EL (cell line): ENCODE measurements at regions not wholly inside any gene's neighbourhood (a gene's known extent, or its start where the extent isn't known, plus 50 kb on each side); places are given as distances from the start of the nearest gene placed in this dataset.
"Not testable (repeated sequence)": the region's sequence is repeated elsewhere in the genome, so short reads cannot be mapped to it uniquely, and the experiment has no call there.

ENCODE experiments used
- DNase-seq: peaks from one replicate; pipeline ENCODE4 v3.0.0-alpha.2; 2016

DNA sequence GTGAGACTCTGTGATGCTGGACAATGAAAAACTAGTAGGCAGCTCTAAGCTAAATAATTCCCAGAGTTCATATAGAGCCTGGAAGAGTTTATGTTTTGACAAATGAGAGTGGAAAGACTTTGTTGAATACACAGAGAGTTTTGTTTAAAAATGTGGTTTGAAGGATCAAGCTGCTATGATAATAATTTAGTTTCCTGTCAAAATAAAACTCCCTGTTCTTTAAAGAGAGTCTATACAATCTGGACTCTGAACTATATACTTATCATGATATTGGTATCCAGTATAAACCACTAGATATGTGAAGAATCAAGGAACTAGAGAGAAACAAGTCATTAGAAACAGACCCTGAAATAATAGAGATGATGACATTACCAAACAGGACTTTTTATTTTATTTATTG lies 158.6 kb downstream of the C4orf33 start:
- no peak for DNase-seq

DNA sequence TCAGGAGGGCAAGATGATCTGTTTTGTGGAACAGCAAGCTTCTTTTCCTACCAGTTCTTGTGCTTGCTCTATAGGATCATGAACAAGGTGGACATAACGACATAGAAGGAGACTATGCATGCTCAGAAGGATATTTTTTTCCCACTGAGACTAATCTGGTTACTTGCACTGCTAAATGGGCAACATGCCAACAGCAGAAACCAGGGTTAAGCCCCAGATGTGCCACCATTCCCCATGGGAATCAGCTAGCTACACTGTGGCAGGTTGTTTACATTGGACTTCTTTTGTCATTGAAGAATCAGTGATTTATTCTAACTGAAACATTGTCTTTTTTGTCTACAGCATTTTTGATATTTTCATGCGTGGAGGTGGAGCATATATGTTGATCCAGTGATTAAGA lies 165.6 kb downstream of the C4orf33 start:
- DNase-seq, result no peak

DNA sequence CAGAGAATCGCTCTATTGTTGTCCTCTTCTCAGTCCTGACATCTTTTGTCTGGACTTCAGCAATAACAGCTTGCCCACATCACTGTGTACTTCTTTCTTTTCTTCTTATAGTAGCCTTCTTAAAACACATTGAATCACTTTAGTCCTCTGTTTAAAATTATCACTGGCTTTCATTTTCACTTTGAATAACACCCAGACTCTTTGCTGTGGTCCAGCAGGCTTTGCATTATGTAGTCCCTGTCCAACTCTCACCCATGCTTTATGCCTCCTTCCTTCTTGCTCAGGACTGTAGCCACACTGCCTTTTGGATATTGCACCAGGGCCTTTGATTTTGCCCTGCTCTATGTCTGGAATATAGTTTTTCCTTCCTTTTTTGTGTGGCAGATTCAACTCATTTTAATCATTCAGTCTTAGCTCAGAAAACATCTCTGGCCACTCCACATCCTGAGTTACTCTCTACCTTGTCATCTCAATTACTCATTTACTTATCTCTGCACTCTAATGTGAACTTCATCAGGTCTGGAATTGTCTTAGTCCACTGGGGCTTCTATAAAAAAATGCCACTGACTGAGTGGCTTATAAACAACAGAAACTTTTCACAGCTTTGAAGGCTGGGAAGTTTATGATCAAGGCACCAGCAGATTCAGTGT lies 168.2 kb downstream of the C4orf33 start:
- DNase-seq, result no peak

DNA sequence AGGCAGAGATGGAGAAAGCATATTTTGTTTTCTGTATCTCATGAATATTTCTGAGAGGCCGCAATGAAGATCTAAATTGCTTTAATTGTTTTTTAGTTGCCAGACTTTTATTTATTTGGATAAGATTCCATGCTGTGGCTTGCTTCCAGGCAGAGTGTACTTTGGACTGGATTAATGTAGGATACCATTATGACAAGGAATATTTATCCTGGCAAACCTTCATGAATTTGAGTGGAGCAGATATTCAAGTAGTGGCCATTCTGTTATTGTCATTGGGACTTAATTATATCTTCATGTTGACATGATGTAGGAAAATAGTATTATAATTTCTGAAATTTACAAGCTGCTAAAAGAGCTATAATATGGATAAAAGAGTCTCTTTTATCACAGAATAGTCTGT lies 182.9 kb downstream of the C4orf33 start:
- no peak for DNase-seq

DNA sequence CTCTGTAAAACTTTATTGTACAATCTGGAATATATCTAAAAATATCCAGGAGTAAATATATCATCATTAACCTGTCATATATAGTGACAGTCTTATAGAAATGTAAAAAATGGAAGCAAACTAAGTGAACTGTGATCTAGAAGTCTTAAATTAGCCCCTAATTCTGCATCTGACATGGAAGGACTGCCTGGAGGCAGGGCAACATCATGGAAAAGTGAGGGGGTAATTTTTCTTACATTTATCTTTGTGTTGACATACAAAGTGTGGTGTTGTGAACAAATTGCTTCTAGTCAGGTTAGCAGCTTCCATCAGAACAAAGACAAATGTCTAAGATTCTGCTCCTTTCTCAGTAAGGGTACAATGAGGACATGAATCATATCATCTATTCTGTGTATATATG lies 186.3 kb downstream of the C4orf33 start:
- DNase-seq, result no peak

DNA sequence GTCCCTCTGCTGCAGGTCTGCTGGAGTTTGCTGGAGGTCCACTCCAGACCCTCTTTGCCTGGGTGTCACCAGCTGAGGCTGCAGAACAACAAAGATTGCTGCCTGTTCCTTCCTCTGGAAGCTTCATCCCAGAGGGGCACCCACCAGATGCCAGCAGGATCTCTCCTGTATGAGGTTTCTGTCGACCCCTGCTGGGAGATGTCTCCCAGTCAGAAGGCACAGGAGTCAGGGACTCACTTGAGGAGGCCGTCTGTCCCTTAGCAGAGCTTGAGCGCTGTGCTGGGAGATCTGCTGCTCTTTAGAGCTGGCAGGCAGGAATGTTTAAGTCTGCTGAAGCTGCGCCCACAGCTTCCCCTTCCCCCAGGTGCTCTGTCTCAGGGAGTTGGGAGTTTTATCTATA lies 196.2 kb downstream of the C4orf33 start:
- not testable (repeated sequence) for DNase-seq

DNA sequence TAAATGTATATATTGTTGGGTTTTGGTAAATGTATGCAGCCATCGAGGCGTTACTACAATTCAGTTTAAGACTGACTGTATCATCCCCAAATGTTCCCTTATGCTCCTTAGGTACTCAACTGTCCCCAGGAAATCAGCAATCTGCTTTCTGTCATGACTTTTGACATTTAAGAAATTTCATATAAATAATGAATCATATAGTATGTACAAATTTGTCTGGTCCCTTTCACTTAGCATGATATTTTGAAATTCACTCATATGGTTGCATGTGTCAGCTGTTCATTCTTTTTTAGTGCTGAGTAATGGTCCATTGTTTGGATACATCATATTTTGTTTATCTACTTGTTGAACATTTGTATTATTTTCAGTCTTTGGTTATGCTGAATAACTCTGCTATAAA lies 218.8 kb downstream of the C4orf33 start:
- no peak for DNase-seq

DNA sequence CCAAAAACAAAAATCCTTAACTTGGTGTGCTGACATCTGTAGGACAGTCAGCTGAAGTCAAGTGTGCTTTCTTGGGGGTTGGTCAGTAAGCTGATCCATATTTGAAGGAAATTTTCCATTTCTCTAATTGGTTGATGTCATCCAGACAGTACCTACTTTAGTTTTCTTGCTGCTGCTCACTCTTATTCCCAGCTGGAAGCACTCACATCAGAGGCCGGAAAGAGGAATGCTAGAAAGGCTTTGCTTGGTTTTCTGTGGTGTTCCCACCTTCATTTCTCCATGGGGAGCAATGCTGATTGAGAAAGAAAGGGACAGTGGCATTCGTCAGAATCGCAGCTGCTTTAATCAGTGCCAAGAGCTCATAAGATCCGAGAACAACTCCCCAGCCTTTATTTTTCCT lies 227.0 kb downstream of the C4orf33 start:
- DNase-seq, result no peak

DNA sequence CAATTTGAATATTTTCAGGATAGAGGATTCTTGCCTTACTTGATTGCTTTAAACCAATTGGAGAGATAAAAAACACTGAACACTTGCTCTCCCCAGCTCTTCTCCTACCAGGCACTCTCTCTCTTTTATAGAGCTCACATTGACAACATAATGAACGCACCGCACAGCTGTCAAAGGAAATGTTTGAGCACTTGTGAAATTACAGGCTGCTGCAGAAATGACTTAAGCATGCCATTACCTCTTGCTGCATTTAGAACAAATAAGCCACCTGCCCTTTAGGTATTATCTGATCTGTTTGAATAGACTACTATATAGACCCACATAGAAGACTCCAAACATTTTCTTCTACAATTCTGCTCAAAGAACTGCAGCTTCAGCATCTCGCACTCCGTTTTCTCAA lies 227.7 kb downstream of the C4orf33 start:
- DNase-seq, result no peak

DNA sequence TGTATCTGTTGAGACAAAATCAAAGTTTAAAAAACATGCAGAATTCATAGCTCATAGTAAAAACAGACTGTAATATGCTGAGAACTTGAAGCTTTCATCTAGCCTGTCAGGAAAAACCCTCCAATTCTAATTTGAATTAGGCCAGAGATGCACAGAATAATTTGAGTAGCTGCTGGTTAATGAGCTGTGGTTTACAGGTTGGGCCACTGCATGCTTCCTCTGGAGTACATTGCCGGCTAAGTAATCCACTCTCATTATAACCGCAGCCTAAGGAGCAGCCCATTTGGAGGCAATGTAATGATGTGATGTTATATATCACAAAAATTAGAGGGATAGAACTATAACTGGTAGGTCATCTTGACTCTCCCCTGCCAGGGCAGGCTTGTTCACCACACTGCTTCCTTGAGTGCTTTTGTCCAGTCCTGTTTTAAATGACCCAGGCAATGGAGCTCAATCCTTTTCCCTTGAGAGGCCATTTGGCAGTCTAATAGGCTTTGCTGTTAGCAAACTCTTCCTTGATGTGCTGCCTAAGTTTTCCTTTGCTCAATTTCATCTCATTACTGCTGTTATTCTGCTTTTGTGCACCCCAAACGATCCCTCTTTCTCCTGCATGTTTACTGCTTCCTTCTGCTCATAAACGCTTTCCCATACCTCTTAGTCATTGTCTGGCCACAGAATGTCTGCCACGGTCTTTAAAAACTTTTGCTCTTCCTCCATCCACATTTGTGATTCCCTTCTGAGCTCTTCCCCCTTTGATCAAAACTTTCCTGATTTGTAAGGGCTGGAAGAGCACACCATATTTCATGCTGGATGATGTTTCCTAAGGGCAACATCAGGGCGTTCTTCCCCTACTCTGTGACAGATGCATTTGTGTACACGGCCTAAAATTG lies 230.9 kb downstream of the C4orf33 start:
- no peak for DNase-seq

DNA sequence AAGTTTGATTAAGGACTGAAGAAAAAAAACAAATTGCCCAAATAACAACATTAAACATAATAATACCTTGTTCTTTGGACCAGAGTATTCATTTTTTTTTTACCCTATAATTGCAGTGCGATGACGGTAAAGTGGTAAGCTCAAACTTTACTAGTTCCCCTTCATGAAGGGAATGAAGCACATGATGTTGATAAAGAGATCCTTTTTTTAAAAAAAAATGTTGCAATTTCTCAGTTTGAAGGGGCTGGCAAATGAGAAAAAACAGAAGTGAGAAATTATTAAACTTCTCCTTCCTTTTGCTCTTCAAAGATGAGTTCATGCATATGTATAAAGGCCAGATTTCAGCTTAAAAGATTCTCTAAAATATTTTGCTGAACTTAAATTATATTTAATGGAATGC lies 231.7 kb downstream of the C4orf33 start:
- DNase-seq, result no peak

DNA sequence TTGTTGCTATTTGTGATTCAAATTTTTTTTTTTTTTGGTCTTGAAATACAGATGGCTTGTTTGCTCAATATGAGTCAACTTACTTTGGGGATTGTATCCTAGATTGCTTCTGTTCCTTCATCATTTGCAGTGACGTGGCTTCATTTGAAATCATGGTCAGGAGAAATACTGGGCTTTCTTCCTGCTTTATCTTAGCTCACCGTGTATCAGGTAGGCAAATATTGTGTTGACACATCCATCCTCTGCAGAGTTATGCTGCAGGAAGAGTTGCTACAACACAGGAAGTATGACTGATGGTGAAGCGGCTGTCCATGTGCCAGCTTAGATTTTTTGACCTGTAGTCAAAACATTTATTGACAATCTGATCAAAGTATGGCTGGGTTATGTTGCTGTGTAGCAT lies 232.2 kb downstream of the C4orf33 start:
- no peak for DNase-seq

DNA sequence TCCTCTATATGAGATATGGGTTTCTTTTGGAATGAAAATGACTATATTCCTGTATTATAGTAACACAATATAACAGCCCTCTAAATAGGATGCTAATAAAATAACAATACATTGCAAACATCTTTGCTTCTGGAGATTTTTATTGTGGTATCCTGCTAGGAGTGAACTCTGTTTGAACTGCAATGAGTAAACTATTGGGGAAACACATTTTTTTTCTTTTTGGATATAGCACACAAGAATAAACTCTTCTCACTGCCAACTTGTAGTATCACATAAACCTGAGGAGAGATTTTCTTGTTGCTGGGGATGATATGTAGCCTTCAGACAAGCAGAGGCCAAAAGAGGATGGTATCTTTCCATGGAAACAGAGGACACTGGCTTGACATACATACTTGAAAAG lies 238.2 kb downstream of the C4orf33 start:
- no peak for DNase-seq

DNA sequence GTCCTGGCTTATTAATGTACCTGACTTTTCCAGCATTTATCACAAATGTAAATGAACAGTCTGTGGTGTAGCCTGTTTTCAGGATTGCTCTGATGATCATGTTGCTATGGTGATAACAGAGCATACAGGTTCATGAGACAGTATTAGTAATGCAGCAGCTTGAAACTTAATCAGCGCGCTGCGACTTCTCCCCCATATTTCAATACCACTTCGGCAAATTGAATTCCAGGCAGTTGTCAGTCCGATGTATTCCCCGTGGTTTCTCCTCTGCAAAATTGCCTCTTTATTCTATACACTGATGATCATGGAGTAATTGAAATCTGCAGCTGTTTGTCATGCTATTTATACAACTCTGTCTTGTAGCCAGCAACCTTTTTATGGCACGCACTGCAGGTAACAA lies 239.3 kb downstream of the C4orf33 start:
- DNase-seq, result no peak

DNA sequence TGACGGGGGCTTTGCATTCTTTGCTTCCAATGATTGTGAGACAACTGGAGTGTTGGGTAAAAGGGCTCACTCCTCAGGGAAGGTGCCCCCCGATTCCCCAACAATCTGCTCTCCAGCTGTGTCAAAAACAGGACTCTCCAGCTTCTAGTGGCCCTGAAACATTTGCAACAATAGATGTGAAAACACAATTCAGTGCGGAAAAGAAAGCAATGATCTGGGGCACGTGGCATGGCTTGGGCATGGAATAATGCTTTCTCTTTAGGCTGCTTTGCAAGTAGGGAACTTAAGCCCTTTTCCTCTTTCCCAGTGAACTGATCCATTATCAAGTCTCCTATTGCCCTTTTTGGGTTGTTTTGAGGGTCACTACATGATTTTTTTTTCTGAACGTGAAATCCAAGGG lies 239.9 kb downstream of the C4orf33 start:
- no peak for DNase-seq

DNA sequence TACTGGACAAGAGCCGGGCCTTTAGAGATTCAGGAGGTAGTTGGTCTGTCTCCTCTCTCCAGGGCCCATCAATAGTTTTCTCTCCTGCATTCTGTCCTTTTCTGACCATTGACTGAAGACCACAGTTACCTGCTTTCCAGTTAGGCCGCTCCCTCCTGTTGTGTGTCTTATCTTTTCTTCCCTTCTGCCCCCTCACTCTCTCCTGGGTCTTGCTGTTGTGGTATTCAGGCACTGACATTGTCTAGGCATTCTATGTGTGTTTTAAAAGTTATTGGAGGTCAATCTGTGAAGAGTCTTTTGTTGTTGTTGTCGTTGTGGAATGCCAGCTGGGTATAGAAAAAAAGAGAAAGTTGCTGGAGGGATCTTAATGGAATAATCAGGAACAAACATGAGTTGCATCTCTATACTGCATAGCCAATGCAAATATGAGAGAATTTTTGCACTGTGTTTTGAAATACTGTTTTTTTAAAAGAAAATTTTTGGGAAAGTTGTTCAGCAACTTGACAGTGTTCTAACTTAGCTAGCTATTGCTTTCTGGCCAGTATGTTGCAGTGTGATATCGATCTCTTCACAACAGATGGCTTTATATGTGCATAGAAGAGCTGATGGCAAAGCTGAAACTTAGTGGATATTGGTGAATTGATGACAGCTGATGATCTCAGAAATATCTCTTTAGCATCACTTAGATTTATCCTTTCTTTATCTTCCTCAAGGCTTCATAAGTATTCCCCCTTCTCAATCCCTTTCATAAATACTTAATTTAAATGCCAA lies 240.7 kb downstream of the C4orf33 start:
- no peak for DNase-seq

DNA sequence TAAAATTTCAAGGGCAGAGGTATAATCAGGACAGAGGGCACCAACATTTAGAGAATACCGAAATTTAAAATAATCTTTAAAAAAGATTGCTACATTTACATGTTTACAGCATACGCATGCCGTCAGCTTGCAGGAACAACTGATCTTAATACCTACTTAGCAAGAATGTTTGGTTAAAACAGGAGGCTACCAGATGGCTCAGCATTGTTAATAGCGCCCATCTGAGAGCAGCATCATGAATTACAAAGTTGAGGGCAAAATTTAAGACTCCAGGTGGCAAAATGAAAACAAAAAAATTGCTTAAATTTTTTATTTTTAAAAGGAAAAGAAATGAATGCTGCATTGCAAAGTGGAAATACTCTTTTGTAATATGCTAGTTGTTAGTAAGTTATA lies 241.3 kb downstream of the C4orf33 start:
- DNase-seq, result no peak

DNA sequence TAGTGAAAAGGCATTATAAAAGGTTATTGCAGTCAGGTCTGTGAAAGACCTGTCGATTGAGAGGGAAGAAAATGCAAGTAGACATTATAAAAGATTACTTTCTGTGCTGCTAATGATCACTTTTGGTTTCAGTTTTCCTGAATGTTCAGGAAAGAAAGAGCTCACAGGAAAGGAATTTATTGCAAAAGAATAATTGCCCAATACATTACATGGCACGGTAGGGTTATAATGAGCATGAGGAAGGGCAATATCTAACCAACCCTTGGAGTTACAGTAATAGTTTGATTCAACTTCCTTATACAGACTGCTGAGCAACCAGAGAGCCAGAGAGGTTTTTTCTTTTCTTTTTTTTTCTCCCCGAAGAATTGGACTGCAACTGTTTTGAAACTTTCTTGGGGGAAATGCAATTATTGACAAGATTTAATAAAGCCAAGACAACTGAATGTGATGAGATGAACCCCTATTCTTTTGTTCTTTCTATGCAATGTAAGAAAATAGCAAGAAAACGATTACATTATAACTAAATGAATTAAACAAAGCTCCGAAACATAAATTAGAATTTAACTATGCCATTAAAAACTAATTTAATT lies 247.0 kb downstream of the C4orf33 start:
- DNase-seq, result peak; percentile 83

DNA sequence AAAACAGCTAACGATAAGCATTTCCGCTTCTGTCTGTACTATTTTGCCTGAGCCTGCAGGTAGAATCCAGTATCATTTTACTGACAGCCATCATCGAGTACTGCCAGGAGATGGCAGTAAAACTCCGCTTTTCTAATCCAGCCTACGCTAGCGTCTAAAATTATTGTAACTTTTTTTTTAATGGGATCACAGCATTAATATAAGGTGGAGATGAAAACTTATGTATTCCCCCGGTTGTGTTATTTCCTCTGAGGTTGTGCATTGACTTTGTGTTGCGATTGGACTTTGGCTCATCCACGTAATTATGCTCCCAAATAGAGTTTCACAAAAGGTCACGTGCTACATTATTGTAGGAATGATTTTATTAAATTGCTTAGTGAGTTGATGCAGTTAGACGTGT lies 248.1 kb downstream of the C4orf33 start:
- peak; percentile 50 for DNase-seq

DNA sequence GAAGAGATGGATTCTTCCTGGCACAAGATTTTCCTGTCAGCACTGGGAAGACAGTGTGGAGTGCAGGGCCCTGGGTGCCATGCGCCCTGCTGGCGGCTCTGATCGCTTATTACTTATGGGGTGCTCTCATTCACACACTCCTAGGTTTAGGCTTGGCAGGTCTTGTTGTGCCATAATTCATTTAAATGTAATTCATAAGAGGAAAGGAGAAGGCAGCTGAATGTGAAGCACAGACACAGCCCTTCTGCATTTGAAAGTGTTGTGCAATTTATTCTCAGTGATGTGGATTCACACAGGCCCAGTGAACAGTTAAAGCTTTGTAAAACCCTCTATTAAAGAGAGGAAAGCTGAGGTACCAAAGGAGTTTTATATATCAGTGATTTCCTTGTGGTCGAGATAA lies 249.7 kb downstream of the C4orf33 start:
- no peak for DNase-seq

DNA sequence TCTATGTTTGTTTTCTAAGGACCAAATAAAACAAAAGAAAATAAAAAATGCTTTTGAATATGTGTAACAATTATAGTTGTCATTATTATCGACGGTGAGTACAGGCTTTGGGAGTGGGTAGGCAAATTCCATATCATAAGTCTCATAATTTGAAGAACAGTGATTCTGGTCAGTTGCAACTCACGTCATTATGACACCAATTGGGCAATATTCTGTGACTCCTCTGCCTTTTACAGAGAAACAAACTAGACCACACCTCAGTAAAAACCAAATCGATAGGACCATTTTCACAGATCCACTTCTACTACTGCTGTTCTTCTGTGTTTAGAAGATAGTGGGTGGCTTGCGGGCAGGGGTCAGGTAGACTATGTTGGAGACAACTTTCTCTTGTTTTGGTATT lies 250.1 kb downstream of the C4orf33 start:
- no peak for DNase-seq

DNA sequence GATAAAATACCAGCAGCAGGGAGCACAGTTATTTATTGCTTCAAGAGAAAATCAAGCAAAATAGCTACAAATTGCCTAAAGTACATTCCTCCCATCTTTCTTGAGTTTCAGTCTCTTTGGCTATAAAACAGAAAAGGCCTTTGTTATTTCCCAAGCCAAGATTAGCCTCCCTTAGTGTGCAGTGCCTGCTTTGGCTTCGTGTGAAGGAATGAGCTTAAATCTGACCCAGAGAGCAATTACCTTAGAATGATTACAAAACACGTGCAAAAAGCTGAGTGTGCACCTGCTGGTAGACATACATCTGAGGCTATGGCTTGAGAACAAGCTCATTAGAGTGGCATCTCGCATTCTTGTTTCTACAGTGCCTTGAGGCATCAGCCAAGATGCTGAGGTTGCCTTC lies 250.8 kb downstream of the C4orf33 start:
- no peak for DNase-seq
